ENCODE measurements at regions not wholly inside any gene's neighbourhood (a gene's known extent, or its start where the extent isn't known, plus 50 kb on each side); places are given as distances from the start of the nearest gene placed in this dataset.

- no peaks in the 10 kb centered on the region for H4K20me1 ChIP-seq (replicated peaks; ENCODE audit: control insufficient read depth, extremely low read depth, insufficient read depth, low read length)
- CTCF ChIA-PET = interaction anchor here (1.6 kb wide), 1 partner anchor 10 kb away, joined by 5 read pairs; no protein-coding TSS in a partner anchor
- dilution Hi-C loops (cut with MboI; ENCODE audit: extremely low pct_ligation_motif_present, low sequenced_read_pairs) (no loop called here), intact Hi-C loops (cut with micrococcal nuclease) (no loop called here)
- DNase-seq (ENCODE audit: low read depth, low spot score) (no peak), FAIRE-seq (no peak)
- H3K4me2 ChIP-seq (ENCODE audit: insufficient read depth, low read length) = no peak overlapping the region
- no peak overlapping the region for H2AFZ ChIP-seq (ENCODE audit: low read depth, low read length)
- no peaks in the 10 kb centered on the region for H3K9me3 ChIP-seq (replicated peaks; ENCODE audit: control insufficient read depth, insufficient read depth, low read length)
- no peak overlapping the region for H3K27ac ChIP-seq (ENCODE audit: insufficient read depth, low read depth, low read length)
- no peaks in the 10 kb centered on the region for H3K79me2 ChIP-seq (ENCODE audit: control insufficient read depth, insufficient read depth, low read length)
- no peak overlapping the region for H3K9ac ChIP-seq (replicated peaks; ENCODE audit: extremely low read depth, insufficient read depth, low read length)
- POLR2A ChIA-PET = no interaction called here
- TF ChIP-seq MAX (IDR thresholded peaks at IDR 0.05; ENCODE audit: insufficient read depth, insufficient read length) (no peak), MYC (IDR thresholded peaks at IDR 0.05; ENCODE audit: low read depth, low read length) (no peak), CTCF (IDR thresholded peaks at IDR 0.05; ENCODE audit: extremely low read depth in 1 of 2, insufficient read depth in 1 of 2, low read depth in 1 of 2, low read length in 2 of 2) (no peak), POLR2A (IDR thresholded peaks at IDR 0.05; ENCODE audit: low read depth, low read length) (no peak), JUN (IDR thresholded peaks at IDR 0.05; ENCODE audit: borderline replicate concordance, insufficient read depth, insufficient read length, low read depth) (no peak), FOS (IDR thresholded peaks at IDR 0.05; ENCODE audit: borderline replicate concordance, insufficient read depth, low read length) (no peak), POLR2AphosphoS5 (IDR thresholded peaks at IDR 0.05; ENCODE audit: insufficient read depth, low read depth, low read length) (no peak), EZH2 (IDR thresholded peaks at IDR 0.05; ENCODE audit: borderline replicate concordance, low read depth, low read length, severe bottlenecking) (no peak), GATA2 (IDR thresholded peaks at IDR 0.05; ENCODE audit: insufficient read depth, insufficient read length, low read depth, low read length) (no peak)
- H3K4me3 ChIP-seq (replicated peaks in 1 of 3; ENCODE audit: insufficient read depth in 1 of 3, low read depth in 1 of 3, low read length in 3 of 3) = no peak overlapping the region
- H3K27me3 ChIP-seq (ENCODE audit: control insufficient read depth in 2 of 2, insufficient read depth in 2 of 2, low read length in 2 of 2) = peaks cover 0 to 1% of the 10 kb centered on the region in 2 experiments
- no peaks in the 10 kb centered on the region for H3K4me1 ChIP-seq (ENCODE audit: control insufficient read depth, extremely low read depth, insufficient read depth, low read length)
- no TSS peak for BruUV-seq (replicated peaks)
- no peaks in the 10 kb centered on the region for H3K36me3 ChIP-seq (ENCODE audit: control insufficient read depth in 2 of 2, extremely low read depth in 1 of 2, insufficient read depth in 2 of 2, low read length in 2 of 2)
- no peaks in the 10 kb centered on the region for H3K9me1 ChIP-seq (replicated peaks; ENCODE audit: control insufficient read depth, extremely low read depth, insufficient read depth, low read length)
Measured at GRCh38 chr7:20075992-20076820, 141.0 kb downstream of the MACC1 start.
